ENCODE measurements at regions not wholly inside any gene's neighbourhood (a gene's known extent, or its start where the extent isn't known, plus 50 kb on each side); places are given as distances from the start of the nearest gene placed in this dataset.
A peak's percentile ranks its signal among the peaks of the same experiment; 100 is the strongest.

DNA sequence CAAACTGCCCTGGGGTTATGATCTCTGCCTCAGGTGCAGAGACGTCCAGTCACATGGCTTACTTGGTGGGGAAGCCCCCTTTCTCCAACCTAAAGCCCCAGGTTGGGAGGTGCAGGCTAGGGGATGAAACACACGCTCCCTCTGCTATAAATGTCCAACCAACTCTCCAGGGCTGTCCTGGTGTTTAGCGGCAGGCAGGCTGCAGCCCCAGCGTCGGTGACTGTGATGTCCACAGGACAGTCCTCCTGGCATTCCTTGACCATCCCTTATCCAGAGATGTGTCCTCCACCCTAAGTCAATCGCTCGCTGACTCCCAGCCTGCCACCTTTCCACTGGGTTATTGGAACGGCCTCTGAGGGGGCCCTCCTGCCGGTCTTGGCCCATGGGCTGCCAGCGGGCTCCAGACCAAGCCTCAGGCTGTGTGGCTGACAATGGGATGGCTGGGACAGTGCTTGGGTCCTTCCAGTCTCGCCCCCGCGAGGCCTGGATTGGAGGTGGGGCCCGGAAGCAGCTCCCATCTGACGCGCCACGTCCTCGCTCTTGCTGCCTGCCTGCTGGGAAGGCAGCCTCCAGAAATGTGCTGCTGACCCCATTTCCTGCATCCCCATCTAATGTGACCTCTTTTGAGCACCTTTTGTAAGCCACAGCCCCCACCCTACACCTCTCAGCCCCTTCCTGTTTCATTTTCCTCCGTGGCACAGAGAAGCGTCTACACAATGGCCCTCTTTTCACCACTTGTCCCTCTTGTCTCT lies 60.8 kb upstream of the ADRA2C start:
- H3K27me3 ChIP-seq (ENCODE audit: insufficient read depth, poor library complexity, severe bottlenecking), result peaks cover 55% of the 10 kb centered on the region
- no peak for TF ChIP-seq CTCF (IDR thresholded peaks at IDR 0.05; ENCODE audit: poor library complexity, severe bottlenecking)

DNA sequence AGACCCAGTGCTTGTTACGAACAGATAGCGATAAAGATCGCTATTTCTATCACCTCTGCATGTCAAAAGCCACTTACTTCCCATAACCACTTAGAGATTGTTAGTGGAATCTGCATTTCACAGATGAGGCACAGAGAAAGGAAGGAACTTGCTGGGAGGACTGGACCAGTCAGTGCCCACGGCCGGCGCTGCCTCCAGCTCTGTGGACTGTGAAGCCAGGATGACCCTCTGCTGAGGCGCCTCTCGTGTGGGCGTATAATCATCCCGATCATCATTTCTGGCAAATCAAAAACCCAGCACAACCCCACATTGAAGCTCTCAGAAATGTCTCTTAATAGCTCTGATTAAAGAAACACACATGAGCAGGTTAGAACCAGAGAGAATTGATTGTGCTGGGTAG lies 61.5 kb upstream of the ADRA2C start:
- H3K9me3 ChIP-seq (ENCODE audit: severe bottlenecking), result no peaks in the 10 kb centered on the region
- H3K27ac ChIP-seq (ENCODE audit: poor library complexity, severe bottlenecking), result no peak overlapping the region
- no peaks in the 10 kb centered on the region for H3K36me3 ChIP-seq (ENCODE audit: low read depth)
- no peak overlapping the region for H3K4me3 ChIP-seq (ENCODE audit: severe bottlenecking)
- H3K27me3 ChIP-seq (ENCODE audit: insufficient read depth, poor library complexity, severe bottlenecking), result peaks cover 55% of the 10 kb centered on the region
- ATAC-seq (ENCODE audit: low read depth), result no peak
- TF ChIP-seq CTCF (IDR thresholded peaks at IDR 0.05; ENCODE audit: poor library complexity, severe bottlenecking), result no peak
- no peak for DNase-seq (ENCODE audit: low spot score)
- H3K4me1 ChIP-seq (ENCODE audit: insufficient read depth, poor library complexity, severe bottlenecking), result no peaks in the 10 kb centered on the region

More for the DNA sequence above, 60.8 kb upstream of the ADRA2C start:
- no peaks in the 10 kb centered on the region for H3K36me3 ChIP-seq (ENCODE audit: low read depth)
- H3K4me3 ChIP-seq (ENCODE audit: severe bottlenecking), result no peak overlapping the region
- DNase-seq (ENCODE audit: low spot score) (peak; percentile 45), ATAC-seq (ENCODE audit: low read depth) (no peak)
- no peaks in the 10 kb centered on the region for H3K9me3 ChIP-seq (ENCODE audit: severe bottlenecking)
- no peak overlapping the region for H3K27ac ChIP-seq (ENCODE audit: poor library complexity, severe bottlenecking)
- H3K4me1 ChIP-seq (ENCODE audit: insufficient read depth, poor library complexity, severe bottlenecking), result no peaks in the 10 kb centered on the region

GRCh38 chr4:3703677-3704521 lies 62.3 kb upstream of the ADRA2C start:
- ATAC-seq (ENCODE audit: low read depth) (peak; percentile 13; the same call in 1 of the 3 replicates), DNase-seq (ENCODE audit: low spot score) (no peak)
- no peak overlapping the region for H3K27ac ChIP-seq (ENCODE audit: poor library complexity, severe bottlenecking)
- no peaks in the 10 kb centered on the region for H3K4me1 ChIP-seq (ENCODE audit: insufficient read depth, poor library complexity, severe bottlenecking)
- no peaks in the 10 kb centered on the region for H3K36me3 ChIP-seq (ENCODE audit: low read depth)
- no peaks in the 10 kb centered on the region for H3K9me3 ChIP-seq (ENCODE audit: severe bottlenecking)
- TF ChIP-seq CTCF (IDR thresholded peaks at IDR 0.05; ENCODE audit: poor library complexity, severe bottlenecking), result no peak
- no peak overlapping the region for H3K4me3 ChIP-seq (ENCODE audit: severe bottlenecking)
- H3K27me3 ChIP-seq (ENCODE audit: insufficient read depth, poor library complexity, severe bottlenecking), result peaks cover 63% of the 10 kb centered on the region

GRCh38 chr4:3703343-3703676 lies 62.9 kb upstream of the ADRA2C start:
- Histone ChIP-seq H3K4me3 (ENCODE audit: severe bottlenecking) (no peak overlapping the region), H3K27ac (ENCODE audit: poor library complexity, severe bottlenecking) (no peak overlapping the region), H3K4me1 (ENCODE audit: insufficient read depth, poor library complexity, severe bottlenecking) (no peaks in the 10 kb centered on the region), H3K27me3 (ENCODE audit: insufficient read depth, poor library complexity, severe bottlenecking) (peaks cover 64% of the 10 kb centered on the region), H3K9me3 (ENCODE audit: severe bottlenecking) (no peaks in the 10 kb centered on the region), H3K36me3 (ENCODE audit: low read depth) (no peaks in the 10 kb centered on the region)
- ATAC-seq (ENCODE audit: low read depth), result no peak
- no peak for TF ChIP-seq CTCF (IDR thresholded peaks at IDR 0.05; ENCODE audit: poor library complexity, severe bottlenecking)
- no peak for DNase-seq (ENCODE audit: low spot score)
